Vagina (tissue), 2 donors: ENCODE measurements at regions not wholly inside any gene's neighbourhood (a gene's known extent, or its start where the extent isn't known, plus 50 kb on each side); places are given as distances from the start of the nearest gene placed in this dataset.

Experiments used
- DNase-seq, 2 donors: peaks; one replicate each; pipeline ENCODE4 v3.0.0-alpha.2; 2017; ENCODE audit errors: extremely low spot score in 2 of 2
- H3K27ac ChIP-seq: fragments of 200-600 bp; sonication (generic); one replicate; pipeline ENCODE4 v1.5.1; 2019
- H3K27me3 ChIP-seq: fragments of 200-600 bp; sonication (generic); one replicate; pipeline ENCODE4 v1.5.1; 2019
- H3K36me3 ChIP-seq, 2 donors: fragments of 200-600 bp; sonication (generic); one replicate each; pipeline ENCODE4 v1.5.1; 2017 to 2019
- H3K4me1 ChIP-seq: fragments of 200-600 bp; sonication (generic); one replicate; pipeline ENCODE4 v1.5.1; 2019
- H3K4me3 ChIP-seq, 2 donors: fragments of 200-600 bp; sonication (generic); 1 replicate in 1 of 2; 2 replicates in 1 of 2; pipeline ENCODE4 v1.5.1; 2016 to 2019
- H3K9me3 ChIP-seq: fragments of 200-600 bp; sonication (generic); one replicate; pipeline ENCODE4 v1.5.1; 2019
- POLR2A ChIP-seq, 2 donors: fragments of 450-650 bp; IDR thresholded peaks; one replicate each; pipeline ENCODE4 v1.6.1; 2017; ENCODE audit warnings: antibody characterized with exemption in 2 of 2, mild to moderate bottlenecking in 2 of 2, moderate library complexity in 2 of 2
- POLR2AphosphoS5 ChIP-seq, 2 donors: sonication (generic); formaldehyde crosslinking; IDR thresholded peaks; one replicate each; pipeline ENCODE4 v1.9.0; 2017; ENCODE audit warnings: antibody characterized with exemption in 2 of 2, mild to moderate bottlenecking in 2 of 2, low read depth in 1 of 2; ENCODE audit not compliant: insufficient read depth in 1 of 2
- intact Hi-C: fragments of 100-400 bp; cut with DNase I; formaldehyde crosslinking; loops from one replicate; pipeline ENCODE4 v1.15.1; 2023
- TF ChIP-seq, protein P1 (sequence below), 3 experiments: fragments of 450-650 bp in 2 of 3; fragments of 200-600 bp in 1 of 3; sonication (generic) in 1 of 3; IDR thresholded peaks; one replicate each; pipeline ENCODE4 v1.5.1; 2017 to 2019; ENCODE audit warnings: antibody characterized with exemption in 3 of 3, mild to moderate bottlenecking in 2 of 3, moderate library complexity in 2 of 3

DNA sequence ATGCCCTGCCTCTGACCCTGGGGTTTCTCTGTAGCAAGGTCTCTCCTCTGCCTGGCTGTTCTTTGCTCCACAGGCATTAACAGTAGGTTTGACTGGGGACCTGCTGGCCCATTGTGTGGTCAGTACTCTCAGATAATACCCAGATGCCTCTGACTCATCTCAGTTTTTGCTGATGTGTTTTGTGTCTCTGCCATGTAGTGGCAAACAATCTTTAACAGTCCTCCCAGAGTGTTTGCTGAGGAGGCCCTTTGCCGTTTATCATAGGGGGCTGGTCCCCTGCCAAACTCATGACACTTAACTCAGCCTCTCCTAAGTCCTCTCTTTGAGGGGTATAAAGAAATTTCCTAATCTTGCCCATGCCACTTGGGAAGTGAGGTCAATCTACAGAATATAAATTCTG, 793.7 kb upstream of the FANCL start:
- Histone ChIP-seq H3K27me3 (no peaks in the 10 kb centered on the region), H3K4me1 (no peaks in the 10 kb centered on the region), H3K27ac (no peak overlapping the region), H3K4me3 (no peak overlapping the region), H3K9me3 (no peaks in the 10 kb centered on the region), H3K36me3 (no peaks in the 10 kb centered on the region)
- DNase-seq, result no peak
- intact Hi-C loops, result no loop called here
- TF ChIP-seq, protein P1, sequence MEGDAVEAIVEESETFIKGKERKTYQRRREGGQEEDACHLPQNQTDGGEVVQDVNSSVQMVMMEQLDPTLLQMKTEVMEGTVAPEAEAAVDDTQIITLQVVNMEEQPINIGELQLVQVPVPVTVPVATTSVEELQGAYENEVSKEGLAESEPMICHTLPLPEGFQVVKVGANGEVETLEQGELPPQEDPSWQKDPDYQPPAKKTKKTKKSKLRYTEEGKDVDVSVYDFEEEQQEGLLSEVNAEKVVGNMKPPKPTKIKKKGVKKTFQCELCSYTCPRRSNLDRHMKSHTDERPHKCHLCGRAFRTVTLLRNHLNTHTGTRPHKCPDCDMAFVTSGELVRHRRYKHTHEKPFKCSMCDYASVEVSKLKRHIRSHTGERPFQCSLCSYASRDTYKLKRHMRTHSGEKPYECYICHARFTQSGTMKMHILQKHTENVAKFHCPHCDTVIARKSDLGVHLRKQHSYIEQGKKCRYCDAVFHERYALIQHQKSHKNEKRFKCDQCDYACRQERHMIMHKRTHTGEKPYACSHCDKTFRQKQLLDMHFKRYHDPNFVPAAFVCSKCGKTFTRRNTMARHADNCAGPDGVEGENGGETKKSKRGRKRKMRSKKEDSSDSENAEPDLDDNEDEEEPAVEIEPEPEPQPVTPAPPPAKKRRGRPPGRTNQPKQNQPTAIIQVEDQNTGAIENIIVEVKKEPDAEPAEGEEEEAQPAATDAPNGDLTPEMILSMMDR (IDR thresholded peaks at IDR 0.05), result no peak
- TF ChIP-seq POLR2AphosphoS5 (IDR thresholded peaks at IDR 0.05; ENCODE audit: insufficient read depth in 1 of 2, low read depth in 1 of 2), result no peak
- TF ChIP-seq POLR2A (IDR thresholded peaks at IDR 0.05), result no peak

DNA sequence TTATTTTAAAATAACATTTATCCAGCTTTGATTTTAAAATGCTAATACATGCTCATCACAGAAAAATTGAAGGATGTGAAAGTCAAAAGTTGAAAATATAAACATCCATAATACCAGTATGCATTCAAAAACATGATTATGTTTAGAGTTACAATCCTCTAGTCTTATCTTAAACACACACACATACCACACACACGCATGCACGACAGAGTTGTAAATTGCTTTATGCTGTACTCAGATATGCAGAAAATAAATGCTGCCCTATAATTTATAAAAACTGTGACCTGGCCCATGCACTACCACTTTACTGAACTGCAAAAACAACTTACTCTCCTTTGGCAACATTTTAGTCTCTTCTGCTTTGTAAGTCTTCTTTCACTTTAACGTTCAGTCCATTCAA, 793.0 kb upstream of the FANCL start:
- no peak for DNase-seq
- no peak overlapping the region for H3K27ac ChIP-seq
- H3K36me3 ChIP-seq, result no peaks in the 10 kb centered on the region
- H3K27me3 ChIP-seq, result no peaks in the 10 kb centered on the region
- TF ChIP-seq POLR2AphosphoS5 (IDR thresholded peaks at IDR 0.05; ENCODE audit: insufficient read depth in 1 of 2, low read depth in 1 of 2), result no peak
- TF ChIP-seq, protein P1 (IDR thresholded peaks at IDR 0.05), result no peak
- no peak for TF ChIP-seq POLR2A (IDR thresholded peaks at IDR 0.05)
- no peak overlapping the region for H3K4me3 ChIP-seq
- H3K9me3 ChIP-seq, result no peaks in the 10 kb centered on the region
- intact Hi-C loops, result no loop called here
- H3K4me1 ChIP-seq, result no peaks in the 10 kb centered on the region

DNA sequence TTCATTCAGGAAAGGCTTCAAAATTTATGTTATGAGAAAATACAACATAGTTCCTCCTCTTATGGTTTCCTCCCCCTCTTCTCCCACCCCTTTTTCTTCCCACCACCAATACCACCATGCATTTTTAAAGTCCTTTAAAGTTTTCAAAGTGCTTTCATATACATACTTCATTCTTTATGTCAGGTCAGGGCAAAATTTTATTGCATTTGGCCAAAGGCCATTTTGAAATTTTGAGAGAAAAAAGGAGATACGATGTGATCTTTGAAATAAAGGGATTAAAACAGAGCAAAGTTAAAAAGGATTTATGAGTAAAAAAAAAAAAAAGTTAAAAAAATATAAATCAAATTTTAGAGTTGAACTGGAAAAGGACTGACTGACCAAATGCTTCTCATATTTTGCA, 792.5 kb upstream of the FANCL start:
- intact Hi-C loops, result no loop called here
- no peak overlapping the region for H3K27ac ChIP-seq
- no peaks in the 10 kb centered on the region for H3K36me3 ChIP-seq
- DNase-seq, result no peak
- H3K4me1 ChIP-seq, result no peaks in the 10 kb centered on the region
- H3K27me3 ChIP-seq, result no peaks in the 10 kb centered on the region
- H3K4me3 ChIP-seq, result no peak overlapping the region
- TF ChIP-seq, protein P1 (IDR thresholded peaks at IDR 0.05), result no peak
- TF ChIP-seq POLR2AphosphoS5 (IDR thresholded peaks at IDR 0.05; ENCODE audit: insufficient read depth in 1 of 2, low read depth in 1 of 2), result no peak
- no peak for TF ChIP-seq POLR2A (IDR thresholded peaks at IDR 0.05)
- no peaks in the 10 kb centered on the region for H3K9me3 ChIP-seq

DNA sequence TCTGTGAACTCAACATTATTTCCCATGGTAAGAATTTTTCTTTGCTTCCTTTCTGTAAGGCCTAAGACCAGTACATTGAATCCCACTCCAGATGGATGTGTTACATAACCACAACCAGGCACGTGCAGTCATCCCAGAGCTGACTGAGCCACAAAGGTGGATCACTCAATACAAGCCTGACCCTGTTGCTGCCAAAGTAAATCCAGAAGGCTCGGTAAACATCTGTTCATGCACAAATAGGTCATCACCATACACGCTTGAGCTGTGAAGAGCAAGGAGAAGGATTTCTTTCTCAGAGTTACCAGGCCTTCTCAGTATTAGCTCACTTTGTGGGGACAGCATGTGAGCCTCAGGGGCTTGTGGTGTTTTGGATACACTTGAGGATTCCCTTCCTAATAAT, 791.4 kb upstream of the FANCL start:
- TF ChIP-seq, protein P1 (IDR thresholded peaks at IDR 0.05), result no peak
- TF ChIP-seq POLR2A (IDR thresholded peaks at IDR 0.05) (no peak), POLR2AphosphoS5 (IDR thresholded peaks at IDR 0.05; ENCODE audit: insufficient read depth in 1 of 2, low read depth in 1 of 2) (no peak)
- H3K27ac ChIP-seq, result no peak overlapping the region
- no peak overlapping the region for H3K4me3 ChIP-seq
- intact Hi-C loops, result no loop called here
- DNase-seq, result no peak
- no peaks in the 10 kb centered on the region for H3K9me3 ChIP-seq
- no peaks in the 10 kb centered on the region for H3K4me1 ChIP-seq
- no peaks in the 10 kb centered on the region for H3K27me3 ChIP-seq
- H3K36me3 ChIP-seq, result no peaks in the 10 kb centered on the region

DNA sequence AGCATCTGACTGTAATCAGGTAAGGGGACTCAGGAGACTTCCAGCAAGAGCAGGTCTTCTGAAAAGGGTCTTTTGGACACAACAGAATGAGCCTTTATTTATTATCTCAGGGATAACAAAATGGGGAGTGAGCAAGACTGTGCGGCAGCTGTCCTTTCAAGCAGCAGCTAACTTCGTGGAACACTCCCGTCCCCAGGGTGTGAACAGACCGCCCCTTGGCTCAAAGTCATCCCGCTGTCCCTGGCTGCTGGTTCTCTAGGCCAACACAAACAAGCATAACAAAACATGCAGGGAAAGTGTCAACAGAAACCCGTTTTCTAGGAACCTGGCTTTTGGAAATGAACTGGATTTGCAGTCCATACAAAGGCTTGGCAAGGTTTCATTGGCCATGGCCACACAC, 787.9 kb upstream of the FANCL start:
- no peaks in the 10 kb centered on the region for H3K36me3 ChIP-seq
- H3K27me3 ChIP-seq, result no peaks in the 10 kb centered on the region
- H3K4me3 ChIP-seq, result no peak overlapping the region
- DNase-seq, result no peak
- TF ChIP-seq POLR2AphosphoS5 (IDR thresholded peaks at IDR 0.05; ENCODE audit: insufficient read depth in 1 of 2, low read depth in 1 of 2) (no peak), POLR2A (IDR thresholded peaks at IDR 0.05) (no peak)
- TF ChIP-seq, protein P1 (IDR thresholded peaks at IDR 0.05), result no peak
- no peak overlapping the region for H3K27ac ChIP-seq
- intact Hi-C loops, result no loop called here
- no peaks in the 10 kb centered on the region for H3K9me3 ChIP-seq
- H3K4me1 ChIP-seq, result no peaks in the 10 kb centered on the region
